GM18861 (cell line): ENCODE measurements at regions not wholly inside any gene's neighbourhood (a gene's known extent, or its start where the extent isn't known, plus 50 kb on each side); places are given as distances from the start of the nearest gene placed in this dataset.
A peak's percentile ranks its signal among the peaks of the same experiment; 100 is the strongest.
"Not testable (repeated sequence)": the region's sequence is repeated elsewhere in the genome, so short reads cannot be mapped to it uniquely, and the experiment has no call there.

Source experiments
- ATAC-seq: cut with Tn5 transposase; IDR thresholded peaks from one replicate; pipeline ENCODE4 v1.9.1; 2021; ENCODE audit not compliant: unreplicated experiment

- no peak for ATAC-seq
These were observed 180.7 kb upstream of the IL15 start for GRCh38 chr4:141455651-141456050.

DNA sequence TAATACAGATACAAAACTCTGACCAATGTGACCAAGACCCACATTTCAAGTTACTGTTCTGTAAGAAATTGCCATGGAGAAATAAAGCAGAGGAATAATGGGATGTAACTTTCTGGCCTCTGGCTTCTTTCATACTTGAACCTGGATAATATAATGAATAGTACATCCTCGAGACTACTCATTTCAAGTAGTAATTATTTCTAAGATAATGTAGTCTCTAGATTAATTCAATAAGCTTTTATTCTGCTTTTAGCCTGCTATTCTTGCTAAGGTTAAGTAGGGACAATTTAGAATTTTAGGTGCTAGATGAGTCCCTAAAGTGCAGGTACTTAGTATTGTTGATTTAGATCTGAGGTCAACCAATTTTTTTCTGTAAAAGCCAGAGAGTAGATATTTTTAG lies 178.7 kb upstream of the IL15 start:
- no peak for ATAC-seq

DNA sequence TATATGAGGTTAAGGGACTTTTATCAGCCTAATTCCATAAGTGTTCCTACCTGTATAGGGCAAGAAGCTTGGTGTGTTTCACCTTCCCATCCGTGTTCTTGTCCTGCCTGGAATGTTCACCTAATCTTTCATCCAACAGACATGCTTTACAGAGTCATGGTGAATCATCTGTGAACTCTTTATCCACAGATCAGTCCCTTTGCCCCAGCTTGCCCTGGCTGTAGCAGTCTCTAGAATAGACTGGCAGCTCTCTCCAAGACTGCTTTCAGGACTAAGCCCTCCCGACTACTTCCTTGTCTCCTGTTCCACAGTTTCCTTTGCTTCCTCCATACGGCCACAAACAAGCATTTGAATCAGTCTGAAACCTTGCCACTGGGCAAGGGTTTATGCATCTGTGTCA lies 177.9 kb upstream of the IL15 start:
- ATAC-seq: no peak

- no peak for ATAC-seq
These were observed 177.4 kb upstream of the IL15 start for GRCh38 chr4:141459020-141459419.

DNA sequence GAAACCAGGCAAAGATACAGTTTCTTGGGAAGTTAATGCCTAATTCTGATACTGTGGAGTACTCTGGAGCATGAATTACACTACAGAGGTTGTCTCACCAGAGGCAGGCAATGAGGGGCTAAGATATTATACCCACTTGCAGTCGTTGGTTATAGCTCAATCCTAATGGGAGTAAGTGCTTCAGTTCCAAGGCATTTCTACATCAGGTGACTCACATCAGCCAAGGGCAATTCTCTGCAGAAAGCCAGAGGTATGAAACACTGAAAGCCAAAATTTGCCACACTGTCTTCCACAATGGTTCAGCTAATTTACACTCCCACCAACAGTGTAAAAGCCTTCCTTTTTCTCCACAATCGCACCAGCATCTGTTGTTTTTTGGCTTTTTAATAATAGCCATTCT lies 174.0 kb upstream of the IL15 start:
- ATAC-seq: no peak

DNA sequence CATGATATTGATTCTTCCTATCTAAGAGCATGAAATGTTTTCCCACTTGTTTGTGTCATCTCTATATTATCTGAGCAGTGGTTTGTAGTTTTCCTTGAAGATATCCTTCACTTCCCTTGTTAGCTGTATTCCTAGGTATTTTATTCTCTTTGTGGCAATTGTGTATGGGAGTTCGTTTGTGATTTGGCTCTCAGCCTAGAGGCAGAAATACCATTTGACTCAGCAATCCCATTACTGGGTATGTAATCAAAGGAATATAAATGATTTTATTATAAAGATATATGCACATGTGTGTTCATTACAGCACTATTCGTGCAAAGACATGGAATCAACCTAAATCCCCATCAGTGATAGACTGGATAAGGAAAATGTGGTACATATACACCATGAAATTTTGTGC lies 172.7 kb upstream of the IL15 start:
- no peak for ATAC-seq

GRCh38 chr4:141464366-141464765 lies 172.0 kb upstream of the IL15 start:
- ATAC-seq: no peak

GRCh38 chr4:141465171-141465570 lies 171.2 kb upstream of the IL15 start:
- no peak for ATAC-seq

- no peak for ATAC-seq
These were observed 169.2 kb upstream of the IL15 start for GRCh38 chr4:141467225-141467624.

DNA sequence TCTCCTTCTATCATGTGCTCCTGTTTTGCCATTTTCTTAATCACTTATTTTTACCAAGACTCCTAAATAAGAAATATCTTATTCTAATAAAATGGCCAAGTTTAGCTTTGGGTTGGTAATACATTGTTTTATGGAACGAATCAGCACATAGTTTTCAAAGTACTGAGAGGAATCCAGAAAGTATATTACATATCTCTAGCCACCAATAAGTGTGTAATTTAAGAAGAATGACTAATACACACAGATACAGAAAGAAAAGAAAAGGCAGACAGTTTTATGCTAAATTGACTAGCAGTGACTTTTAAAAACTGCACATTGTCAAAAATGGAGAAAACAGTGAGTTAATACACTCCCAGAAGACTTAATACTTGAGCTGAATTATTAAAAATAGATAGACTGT lies 167.0 kb upstream of the IL15 start:
- ATAC-seq: no peak

DNA sequence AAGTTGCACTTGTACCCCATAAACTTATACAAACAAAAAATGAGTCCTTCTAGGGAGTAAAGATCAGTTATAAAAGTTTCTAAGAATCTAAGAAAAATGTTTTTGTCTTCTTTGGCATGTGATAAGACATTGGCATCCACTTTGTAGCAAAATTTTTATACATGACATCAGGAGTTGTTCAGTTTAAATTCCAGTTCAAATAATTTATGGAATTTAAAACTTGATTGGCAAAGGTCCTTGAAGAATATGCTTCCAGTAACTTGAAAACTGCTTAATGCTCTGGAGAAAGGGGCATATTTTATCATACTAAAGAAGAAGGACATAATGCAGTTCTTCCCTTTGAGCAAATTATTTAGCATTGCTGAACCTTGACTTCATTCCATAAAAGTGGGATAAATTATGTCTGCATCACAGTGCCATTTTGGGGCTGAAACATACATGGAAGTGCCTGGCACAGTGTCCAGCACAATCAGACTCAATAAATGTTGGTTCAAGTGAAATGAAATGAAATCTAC lies 163.3 kb upstream of the IL15 start:
- ATAC-seq: no peak

DNA sequence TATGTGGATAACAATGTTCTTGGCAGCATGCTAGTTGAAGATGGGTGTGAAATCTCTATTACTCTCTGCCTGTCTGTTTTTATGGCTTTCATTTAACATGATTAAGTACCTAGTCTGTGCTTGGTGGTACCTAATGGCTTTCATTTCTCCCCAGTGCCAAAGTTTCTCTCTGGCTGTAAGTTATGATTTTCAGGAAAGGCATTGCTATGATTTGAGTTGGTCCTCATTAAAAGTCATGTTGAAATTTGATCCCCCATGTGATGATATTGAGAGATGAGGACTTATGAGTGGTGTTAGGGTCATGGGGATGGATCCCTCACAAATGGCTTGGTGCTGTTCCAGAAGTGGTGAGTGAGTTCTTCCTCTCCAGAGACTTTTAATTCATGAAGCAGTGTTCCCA lies 162.4 kb upstream of the IL15 start:
- ATAC-seq: no peak

DNA sequence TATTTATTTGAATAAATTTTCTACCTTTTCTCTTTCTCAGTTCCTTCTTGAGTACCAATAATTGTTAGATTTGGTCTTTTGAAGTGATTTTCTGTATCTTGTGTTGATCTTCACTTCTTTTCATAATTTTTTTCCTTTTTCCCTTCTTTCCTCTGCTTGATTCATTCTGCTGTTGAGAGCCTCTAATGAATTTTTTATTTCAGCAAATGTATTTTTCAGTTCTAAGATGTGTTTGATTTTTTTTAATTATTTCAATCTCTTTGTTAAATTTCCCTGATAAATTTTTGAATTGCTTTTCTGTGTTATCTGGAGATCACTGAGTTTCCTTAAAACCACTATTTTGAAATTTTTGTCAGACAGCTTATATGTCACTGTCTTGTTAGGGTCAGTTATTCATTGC lies 155.4 kb upstream of the IL15 start:
- ATAC-seq: no peak

GRCh38 chr4:141484298-141484697 lies 152.1 kb upstream of the IL15 start:
- ATAC-seq: not testable (repeated sequence)

- ATAC-seq: no peak
These were observed 149.9 kb upstream of the IL15 start for GRCh38 chr4:141486375-141486997.

GRCh38 chr4:141497627-141498026 lies 138.8 kb upstream of the IL15 start:
- peak; percentile 87 for ATAC-seq

DNA sequence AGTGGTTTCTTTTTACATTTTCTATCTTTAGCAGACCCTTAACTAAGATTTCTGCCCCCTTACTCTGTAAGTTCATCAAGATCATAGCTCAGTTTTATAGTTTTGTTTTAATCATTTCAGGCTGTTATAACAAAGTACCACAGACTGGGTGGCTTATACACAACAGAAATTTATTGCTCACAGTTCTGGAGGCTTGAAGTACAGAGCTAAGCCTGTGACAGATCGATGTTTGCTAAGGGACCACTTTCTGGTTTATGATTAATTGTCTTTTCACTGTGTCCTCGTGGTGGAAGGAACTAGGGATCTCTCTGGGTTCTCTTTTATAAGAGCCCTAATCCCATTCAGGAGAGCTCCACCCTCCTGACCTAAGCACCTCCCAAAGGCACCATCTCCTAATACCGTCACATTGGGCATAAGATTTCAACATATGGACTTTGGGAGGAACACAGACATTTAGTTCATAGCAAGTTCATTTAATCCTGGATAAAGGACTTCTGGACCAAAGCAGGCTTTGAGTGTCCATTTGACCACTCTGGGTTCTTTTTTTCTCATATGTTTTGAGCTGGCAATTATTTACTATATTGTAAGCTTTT lies 137.0 kb upstream of the IL15 start:
- no peak for ATAC-seq

DNA sequence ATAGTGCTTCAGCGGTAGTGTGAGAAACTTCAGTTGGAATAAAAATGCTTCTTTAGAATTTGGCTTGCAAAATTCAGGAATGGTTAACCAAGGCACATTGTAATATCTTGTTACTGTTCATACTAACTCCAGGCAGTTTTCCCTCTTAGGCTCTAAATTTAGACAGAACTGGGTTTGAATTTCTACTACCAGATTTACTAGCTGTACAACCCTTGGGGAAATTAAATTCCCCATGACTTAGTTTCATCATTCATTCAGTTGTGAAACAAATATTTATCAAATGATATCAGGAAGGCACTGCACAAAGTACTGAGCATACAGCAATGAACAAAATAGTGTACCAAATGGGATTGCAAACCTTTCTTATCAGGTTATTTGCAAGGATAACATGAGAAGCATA lies 135.0 kb upstream of the IL15 start:
- no peak for ATAC-seq

DNA sequence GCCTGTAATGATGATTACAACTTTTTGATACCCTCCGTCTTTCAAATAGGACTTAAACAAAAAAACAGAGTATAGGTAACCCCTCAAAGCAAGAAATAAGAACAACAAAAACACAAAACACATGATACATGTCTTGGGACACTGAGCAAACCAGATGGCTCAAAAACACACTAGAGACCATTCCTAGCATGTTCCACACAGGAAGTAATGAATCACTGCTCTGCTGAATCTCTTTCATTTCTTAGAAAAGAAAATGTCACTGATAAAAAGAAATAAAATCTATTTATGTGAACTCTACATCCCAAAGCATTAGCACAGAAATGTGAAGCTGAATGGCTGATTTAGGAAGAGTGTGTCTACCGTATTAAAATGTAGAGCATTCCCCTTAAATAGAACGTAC lies 134.5 kb upstream of the IL15 start:
- ATAC-seq: no peak

GRCh38 chr4:141502755-141503154 lies 133.6 kb upstream of the IL15 start:
- ATAC-seq: no peak

GRCh38 chr4:141503260-141503659 lies 133.1 kb upstream of the IL15 start:
- no peak for ATAC-seq

DNA sequence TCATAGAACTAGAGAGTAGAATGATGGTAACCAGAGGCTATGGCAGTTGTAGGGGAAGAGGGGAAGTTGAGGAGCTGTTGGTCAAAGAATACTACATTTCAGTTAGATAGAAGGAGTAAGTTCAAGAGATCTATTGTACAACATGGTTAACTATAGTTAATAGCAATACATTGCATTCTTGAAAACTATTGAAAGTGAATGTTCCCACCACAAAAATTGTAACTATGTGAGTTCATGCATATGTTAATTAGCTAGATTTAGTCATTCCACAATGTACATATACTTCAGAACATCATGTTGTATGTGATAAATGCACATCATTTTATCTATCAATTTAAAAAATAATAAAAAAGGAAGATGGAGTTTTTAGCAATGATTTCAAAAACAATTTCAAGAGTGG lies 125.3 kb upstream of the IL15 start:
- ATAC-seq: no peak

DNA sequence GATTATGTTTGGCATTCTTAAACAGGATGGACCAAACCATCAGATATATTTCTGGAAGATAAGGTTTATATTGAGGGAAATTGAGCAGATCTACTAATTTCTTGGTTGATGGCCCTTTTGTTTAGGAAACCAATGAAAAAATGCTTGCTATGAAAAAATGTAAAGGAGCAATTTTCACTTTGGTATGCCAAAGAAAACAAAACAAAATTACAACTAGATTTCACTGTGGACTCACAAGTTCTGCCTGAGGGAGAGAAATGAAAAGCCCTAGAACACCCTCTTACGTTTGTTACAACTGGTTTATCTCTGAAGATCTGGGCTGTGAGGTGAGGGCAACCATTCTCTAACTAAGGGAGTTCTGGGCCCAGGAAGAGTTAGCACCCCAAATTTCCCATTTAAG lies 122.5 kb upstream of the IL15 start:
- no peak for ATAC-seq
